Fibroblast of skin of right quadriceps (primary cell): ENCODE measurements at regions not wholly inside any gene's neighbourhood (a gene's known extent, or its start where the extent isn't known, plus 50 kb on each side); places are given as distances from the start of the nearest gene placed in this dataset.

Experiments
- DNase-seq: peaks from one replicate; pipeline ENCODE4 v3.0.0-alpha.2; 2013

DNA sequence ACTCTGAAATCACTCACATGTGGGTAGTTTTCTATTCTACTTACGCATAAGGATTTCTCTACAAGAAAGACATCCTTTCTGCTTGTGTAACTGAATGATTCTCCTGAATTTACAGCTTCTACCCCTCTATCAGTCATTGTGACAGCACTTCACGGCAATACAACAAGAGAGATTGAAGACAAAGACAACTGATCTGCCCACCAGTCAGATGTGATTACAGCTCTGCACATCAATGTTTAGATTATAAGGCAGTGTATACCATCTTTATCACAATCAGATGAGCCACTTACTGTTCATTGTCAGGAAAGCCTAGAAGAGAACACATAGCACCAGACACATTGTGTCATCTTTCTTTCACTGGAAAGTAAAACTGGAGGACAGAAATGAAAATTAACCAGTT is 324.4 kb downstream of the CENPC start:
- DNase-seq, result no peak

DNA sequence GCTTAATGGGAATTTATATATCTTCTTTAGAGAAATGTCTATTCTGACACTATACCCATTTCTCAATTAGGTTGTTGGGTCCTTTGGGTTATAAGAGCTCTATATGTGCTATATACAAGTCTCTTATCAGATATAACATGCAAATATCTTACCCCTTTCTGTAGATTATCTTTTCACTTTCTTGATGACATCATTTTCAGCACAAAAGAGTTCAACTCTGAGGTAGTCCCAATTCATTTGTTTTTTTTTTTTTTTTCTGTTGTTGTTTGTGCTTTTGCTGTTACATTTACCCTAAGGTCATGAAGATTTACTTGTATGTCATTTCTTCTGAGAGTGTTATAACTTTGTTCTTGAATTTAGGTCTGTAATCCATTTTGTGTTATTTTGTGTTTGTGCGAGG is 326.4 kb downstream of the CENPC start:
- no peak for DNase-seq

DNA sequence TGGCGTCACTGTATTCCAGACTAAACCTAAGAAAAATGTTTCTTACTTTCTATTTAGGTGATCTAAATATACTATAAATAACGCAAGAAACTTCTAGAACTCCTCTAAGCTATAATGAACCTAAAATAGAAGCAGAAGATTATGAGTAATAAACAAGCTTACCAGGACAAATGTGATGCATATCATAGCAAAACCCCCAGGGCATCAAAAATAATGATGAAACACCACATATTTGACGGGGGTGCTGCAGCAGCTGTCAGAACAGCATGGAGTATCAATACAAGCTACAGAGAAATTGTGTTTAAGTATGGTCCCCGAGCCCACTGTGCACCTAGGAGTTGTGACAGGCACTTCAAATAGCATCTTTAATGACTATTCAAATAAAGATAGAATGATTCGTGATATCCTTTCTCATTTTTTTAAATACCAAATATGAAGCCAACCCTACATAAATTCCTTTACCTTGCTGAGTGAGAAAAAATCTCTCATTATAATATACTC is 337.3 kb downstream of the CENPC start:
- no peak for DNase-seq

DNA sequence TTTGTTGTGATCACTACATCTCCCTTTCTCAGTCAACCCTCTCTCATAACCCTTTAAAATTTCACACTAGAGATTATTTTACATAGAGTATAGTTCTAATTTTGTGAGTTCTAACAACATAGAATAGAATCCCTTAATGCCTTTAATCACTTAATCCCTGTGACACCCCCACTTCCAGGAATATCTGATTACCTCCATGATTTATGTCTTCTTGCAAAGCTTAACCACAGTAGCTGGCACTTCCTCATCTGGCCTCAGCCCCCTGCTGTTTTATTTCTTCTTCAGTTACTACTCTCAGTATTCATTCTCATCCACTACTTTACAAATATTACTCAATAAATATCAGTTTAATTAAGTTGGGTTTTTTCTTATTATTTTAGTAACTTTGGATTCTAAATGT is 340.9 kb downstream of the CENPC start:
- no peak for DNase-seq

DNA sequence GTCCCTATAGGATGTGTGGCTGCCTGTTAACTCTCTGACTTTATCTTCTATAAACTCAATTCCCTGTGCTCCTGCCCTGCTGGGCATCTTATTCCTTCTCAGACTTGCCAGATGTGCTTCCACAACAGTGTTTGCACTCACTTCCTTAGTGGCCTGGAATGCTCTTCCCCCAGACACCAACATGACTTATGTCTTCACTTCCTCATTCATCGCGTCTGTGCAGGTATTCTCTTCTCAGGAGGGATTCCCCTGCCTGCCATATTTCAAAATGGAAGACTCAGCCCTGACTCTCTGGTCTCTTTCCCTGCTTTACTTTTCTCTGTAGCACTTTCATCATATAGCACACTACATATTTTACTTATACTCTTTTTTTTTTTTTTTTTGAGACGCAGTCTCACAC is 344.0 kb downstream of the CENPC start:
- DNase-seq, result no peak

DNA sequence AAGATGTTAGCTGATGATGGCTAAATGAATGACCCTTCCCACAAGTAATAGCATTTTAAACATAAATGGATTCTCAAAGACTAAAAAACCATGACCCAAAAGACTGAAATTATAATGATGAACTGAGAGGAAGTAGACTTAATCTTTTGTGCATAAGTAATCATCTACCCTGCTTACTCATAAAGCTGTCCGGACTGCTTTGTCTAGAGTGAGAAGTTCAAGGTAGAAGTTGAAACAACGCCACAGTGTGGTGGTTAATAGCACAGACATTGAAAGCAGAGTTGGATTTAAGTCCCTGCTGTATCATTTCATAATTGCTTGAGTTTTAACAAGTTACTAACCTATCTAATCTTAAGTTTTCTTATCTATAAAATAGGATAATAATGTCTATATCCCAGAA is 346.6 kb downstream of the CENPC start:
- DNase-seq, result peak; percentile 0

DNA sequence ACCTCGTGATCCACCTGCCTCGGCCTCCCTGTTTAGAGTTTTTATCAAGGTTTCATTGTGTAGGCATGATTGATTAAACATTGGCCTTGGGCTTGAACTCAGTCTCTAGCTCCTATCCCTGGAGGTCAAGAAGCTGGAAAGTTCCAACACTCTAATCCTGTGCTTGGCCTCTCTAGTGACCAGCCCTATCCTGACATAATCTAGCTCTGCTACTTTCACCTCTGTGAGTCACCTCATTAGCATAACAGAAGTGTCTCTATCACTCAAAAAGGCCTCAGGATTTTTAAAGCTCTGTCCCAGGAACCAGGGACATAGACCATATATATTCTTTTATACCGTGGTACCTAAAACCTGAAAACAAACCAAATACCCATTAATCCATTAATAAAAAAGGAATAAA is 377.5 kb downstream of the CENPC start:
- no peak for DNase-seq

DNA sequence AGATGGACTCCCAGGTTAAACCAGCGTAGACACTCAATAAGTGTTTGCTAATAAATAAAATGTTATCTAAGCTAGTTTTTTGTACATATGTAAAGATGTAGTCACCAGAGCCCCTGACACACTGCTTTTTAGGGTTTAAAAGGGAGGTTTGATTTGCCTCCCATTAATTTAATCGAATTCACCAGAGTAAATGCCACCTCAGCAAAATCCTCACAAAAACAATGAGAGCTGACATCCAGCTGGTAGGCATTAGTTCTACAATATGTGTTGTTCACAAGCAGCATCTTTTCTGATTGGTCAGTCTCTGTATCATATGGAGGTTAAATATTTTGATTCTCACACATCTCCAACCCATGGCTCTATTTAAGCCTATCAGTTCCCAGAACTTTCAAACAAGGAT is 382.6 kb downstream of the CENPC start:
- no peak for DNase-seq

DNA sequence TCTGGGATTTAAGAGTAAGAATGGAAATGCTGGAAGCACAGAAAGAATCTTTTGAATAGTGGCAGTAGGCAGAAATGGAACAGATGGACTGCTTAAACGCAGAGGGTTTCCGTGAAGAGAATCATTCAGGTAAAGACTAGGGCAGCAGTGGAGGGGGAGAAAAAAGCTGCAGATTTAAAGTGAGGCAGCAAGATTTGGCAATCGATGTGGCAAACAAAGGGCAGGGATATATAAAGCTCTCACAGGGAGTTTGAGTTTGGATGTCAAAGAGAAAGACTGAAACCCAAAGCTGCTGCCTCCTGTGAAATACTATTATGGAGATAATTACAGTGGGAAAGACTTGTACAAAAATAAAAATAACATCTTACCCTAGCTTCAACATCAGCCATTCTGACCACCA is 384.0 kb downstream of the CENPC start:
- no peak for DNase-seq

DNA sequence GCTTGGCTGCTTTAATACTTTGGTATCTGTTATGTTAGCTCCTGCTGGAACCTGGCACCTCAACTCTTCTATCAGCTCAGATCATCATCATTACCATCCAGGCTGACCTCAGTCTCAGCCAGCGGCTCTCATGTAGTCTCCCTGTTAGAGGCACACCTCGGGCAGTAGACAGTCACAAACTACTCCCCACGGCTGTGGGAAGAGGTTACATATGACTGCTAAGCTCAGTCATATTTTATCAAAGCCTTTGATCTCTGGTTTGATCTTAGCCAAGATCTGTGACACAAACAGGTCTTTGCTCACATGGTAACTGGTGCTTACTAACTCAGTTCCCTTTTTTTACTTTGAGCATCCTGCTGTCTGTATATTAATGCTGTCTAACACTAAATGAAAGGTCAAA is 384.9 kb downstream of the CENPC start:
- DNase-seq, result no peak

DNA sequence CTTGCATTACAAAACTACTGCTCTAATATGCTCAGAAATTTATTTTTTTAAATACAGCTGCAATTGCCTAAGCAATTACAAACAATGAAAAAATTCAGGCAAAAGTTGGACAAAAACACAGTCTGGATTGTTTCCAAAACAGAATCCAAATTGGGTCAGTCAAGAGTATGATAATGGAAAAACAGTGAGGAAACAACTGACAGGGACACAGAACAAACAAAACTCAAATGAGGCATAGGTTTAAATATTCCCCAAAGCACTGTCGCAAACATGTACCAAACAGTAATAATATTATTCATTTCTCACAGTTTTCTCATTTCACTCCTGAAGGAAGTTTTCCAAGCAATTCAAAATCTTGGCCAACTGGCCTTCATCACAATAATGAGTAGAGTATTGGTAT is 386.6 kb downstream of the CENPC start:
- DNase-seq, result no peak

DNA sequence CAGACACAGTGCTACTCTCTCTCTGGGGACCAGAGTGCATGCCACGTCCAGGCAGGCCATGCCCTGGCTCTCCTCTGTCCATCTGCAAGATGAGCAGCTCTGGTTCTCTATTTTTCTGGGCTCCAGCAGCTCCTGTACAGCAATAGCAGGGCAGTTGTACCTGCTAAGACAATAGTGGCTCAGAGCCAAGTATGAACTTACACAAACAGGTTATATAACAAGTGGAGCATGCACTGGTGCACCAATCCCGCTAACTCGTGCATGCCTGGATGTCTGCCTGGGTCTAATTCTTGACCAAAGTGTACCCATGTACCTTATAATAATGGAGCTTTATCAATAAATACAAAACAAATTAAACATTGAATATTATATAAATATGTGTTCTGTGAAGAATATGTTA is 392.3 kb downstream of the CENPC start:
- DNase-seq, result no peak

DNA sequence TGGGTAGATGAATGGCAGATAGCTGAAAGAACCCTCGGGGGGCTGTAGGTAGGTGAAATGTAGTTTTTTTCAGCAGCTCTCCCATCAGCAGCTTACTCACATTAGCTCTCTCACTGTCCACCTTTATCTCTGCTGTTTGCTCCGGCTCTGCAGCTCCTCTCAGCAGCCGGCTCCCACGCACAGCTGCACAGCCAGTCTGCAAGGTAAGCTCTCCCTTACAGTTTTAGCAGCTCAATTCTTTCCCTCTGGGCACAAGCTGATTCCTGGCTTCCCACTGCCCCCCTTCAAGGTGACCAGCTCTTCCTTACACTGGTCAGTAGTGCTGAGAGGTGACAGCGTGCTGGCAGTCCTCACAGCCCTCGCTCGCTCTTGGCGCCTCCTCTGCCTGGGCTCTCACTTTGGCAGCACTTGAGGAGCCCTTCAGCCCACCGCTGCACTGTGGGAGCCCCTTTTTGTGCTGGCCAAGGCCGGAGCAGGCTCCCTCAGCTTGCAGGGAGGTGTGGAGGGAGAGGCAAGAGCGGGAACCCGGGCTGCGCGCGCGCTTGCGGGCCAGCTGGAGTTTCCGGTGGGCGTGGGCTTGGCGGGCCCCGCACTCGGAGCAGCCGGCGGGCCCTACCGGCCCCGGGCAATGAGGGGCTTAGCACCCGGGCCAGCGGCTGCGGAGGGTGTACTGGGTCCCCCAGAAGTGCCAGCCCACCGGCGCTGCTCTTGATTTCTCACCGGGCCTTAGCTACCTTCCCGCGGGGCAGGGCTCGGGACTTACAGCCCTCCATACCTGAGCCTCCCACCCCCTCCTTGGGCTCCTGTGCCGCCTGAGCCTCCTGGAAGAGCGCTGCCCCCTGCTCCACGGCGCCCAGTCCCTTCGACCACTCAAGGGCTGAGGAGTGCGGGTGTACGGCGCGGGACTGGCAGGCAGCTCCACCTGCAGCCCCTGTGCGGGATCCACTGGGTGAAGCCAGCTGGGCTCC is 393.6 kb downstream of the CENPC start:
- no peak for DNase-seq

DNA sequence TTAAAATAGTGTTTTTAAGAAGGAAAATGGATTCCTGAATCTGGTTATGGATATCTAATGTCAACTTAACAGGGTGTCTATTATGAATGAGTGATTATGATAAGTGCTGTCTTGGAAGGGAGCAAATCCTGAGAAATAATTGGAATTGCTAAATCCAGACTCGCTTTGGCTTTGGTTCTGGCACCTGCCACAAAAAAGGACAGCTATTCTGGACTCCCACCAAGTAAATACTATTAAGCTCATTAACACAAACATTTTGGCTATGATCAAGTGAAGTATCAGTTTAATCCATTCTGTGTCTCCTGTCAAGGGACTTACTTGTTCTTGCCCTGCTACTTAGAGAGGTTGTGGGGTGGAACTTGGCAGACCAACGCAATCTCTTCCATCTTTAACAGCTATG is 403.7 kb downstream of the CENPC start:
- DNase-seq, result no peak

DNA sequence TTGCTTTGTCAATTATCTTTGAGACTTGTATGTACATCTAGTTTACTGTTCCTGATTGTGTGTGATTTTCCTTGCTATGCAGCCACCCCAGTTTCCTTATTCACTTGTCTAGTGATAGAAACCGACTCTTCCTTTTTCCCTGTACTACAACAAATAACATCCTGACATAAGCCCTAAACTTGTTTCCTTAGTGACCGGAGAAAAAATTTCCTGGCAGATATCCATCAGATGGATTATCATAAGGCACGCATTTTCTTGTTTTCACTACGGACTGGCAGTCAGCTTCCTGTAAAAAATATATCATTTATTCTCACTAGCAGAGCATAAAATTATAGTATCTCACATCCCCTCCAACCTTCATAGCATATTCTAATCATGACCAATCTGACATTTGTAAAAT is 410.7 kb downstream of the CENPC start:
- DNase-seq, result no peak

DNA sequence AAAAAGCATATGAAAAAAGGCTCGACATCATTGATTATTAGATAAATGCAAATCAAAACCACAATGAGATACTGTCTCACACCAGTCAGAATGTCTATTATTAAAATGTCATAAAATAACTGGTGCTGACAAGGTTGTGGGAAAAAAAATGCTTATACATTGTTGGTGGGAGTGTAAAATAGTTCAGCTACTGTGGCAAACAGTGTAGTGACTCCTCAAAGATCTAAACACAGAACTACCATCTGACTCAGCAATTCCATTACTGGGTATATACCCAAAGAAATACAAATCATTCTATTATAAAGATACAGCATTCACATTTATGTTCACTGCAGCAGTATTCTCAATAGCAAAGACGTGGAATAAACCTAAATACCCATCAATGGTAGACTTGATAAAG is 412.1 kb downstream of the CENPC start:
- DNase-seq, result no peak

DNA sequence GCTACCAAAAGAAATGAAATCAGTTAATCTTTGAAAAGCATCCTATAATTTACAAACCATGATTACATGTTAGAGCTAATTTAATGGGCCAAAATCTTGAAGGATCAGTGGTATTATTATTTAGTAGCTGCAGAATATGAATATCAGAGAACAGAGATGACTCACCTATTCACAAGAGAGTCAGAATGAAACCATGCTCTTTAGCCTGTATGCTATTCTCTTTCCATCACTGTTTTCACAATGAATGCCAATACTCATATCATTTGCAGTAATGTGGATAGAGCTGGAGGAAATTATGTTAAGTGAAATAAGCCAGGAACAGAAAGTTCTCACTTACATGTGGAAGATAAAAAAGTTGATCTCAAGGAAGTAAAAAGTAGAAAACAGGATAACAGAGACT is 414.1 kb downstream of the CENPC start:
- DNase-seq, result no peak

DNA sequence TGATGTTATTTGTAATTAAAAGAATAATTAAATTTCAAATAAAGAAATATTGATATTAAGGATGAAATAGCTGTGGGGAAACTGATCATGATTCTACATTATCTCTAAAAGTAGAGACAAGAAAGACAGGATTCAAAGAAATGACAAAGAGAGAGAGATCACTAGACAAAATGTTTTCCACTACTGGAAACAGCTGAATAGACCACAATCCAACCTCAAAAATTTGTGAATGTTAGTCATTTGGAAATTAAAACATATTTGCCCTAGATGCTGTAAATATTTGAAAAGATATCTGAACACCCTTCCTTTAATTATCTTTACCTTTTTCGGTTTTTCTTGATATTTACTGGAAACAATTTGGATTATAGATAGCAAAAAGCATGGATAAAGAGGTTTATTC is 414.9 kb downstream of the CENPC start:
- DNase-seq, result no peak

DNA sequence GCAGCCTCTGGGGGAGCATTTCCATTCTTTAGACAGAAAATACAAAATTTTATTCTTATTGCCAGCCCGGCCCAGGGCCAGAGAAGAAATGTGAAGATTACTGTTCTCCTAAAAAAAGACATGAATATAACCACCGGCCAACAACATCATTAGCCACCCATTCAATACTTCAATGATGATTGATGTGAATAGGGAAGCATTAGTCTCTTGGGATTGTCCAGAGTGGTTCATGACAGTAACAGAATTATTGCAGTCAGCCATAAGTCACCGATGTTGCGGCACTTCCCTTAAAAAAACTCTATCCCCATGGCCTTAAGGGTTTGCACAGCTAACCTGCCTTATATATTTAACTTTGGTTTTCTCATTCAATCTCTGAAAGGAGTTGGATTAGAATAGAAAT is 418.7 kb downstream of the CENPC start:
- DNase-seq, result no peak

DNA sequence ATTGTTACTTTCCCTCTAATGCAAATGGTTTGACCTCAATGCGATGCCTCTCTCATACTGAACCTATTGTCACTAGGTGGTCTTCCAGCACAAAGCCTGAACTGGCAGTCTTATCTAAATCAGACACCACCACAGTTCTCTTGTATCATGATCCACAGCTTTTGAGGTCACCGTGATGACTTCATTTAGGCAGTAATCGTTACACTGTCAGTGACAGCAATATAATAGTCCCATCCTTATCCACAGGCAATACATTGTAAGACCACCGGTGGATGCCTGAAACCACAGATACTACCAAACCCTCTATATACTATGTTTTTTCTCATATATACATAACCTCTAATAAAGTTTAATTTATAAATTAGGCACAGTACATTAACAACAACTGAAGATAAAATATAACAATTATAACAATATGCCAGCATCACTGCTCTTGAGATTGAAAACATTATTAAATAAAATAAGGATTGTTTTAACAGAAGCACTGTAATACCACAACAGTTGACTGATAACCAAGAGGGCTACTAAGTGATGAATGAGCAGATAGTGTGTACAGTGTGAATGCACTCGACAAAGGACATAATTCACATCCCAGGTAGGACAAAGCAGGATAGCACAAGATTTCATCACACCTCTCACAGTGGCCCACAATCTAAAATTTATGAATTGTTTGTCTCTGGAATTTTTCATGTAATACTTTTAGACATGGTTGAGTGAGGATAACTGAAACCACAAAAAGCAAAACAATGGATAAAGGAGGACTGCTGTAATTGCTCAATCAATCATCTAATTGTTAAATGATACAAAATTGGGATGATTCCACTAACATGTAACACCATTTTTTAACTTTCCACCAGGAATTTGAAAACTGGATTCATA is 419.4 kb downstream of the CENPC start:
- DNase-seq, result no peak

DNA sequence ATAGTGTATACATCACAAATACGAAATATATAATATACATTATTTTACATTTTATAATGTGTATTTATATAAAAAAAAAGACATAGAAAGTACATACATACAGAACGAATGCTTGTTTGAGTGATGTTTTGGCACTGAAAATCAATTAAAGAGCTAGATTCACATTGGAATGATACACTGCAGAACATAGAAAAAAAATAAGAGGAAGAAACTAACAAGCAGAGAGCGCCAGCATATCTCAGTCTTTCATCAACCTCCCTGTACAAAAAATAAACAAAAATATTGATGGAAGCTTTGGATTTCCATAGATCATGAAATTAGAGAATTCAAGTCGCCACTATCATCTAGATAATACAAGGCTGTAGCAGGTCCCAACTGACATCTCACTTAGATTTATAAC is 420.6 kb downstream of the CENPC start:
- DNase-seq, result no peak

DNA sequence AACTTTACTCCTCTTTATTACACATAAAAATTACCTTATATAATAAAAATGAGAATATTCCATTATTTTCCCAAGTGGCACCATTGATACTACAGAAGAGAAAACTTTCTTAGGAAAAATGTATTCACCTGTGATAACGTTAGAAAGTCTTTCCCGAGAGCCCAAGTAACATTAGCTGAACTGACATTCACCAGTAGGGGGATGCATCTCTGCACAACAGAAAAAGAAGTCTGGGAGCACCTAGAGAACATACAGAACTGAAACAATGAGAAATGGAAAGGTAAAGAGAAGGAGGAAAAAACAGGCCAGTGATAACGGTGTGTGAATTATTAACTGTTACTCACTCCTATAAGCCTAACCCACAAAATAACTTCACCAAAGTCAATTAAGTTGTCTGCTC is 423.3 kb downstream of the CENPC start:
- no peak for DNase-seq

DNA sequence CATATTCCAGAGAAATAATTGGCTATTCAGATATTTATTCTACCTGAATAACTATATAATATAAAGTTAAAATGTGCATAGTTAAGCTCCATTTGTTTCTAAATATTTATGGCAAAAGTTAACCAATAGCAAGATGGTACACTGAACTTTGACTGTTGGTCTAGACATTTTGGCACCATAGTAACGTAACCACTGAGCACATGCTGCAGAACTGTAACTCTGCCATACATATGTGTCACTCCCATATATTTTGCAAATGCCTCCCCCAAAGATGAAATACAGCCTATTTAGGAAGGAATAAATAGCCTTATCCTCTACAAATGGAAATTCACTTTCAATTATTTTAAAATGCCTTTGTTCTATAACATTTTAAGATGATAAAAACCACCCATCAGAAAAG is 424.9 kb downstream of the CENPC start:
- no peak for DNase-seq

DNA sequence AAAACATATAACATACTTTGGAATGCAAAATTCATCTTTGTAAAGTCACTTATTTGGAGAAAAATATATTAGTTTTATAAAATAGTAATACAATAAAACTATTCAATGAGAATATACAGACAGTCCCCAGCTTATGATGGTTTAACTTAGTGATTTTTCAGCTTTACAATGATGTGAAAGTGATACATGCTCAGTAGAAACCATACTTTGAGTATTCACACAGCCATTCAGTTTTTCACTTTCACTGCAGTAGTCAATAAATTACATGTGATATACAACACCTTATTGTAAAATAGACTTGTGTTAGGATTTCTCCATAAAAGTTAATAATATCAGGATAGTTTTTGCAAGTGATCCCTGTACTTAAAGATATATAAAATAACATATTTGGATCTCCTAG is 436.0 kb downstream of the CENPC start:
- no peak for DNase-seq
